ENCODE measurements at regions not wholly inside any gene's neighbourhood (a gene's known extent, or its start where the extent isn't known, plus 50 kb on each side); places are given as distances from the start of the nearest gene placed in this dataset.
"Not testable (repeated sequence)": the region's sequence is repeated elsewhere in the genome, so short reads cannot be mapped to it uniquely, and the experiment has no call there.

GRCh38 chr7:114150689-114151088 lies 231.9 kb upstream of the PPP1R3A start:
- Histone ChIP-seq H2AFZ (no peak overlapping the region), H3K4me3 (ENCODE audit: low read depth, low read length) (no peak overlapping the region), H3K36me3 (ENCODE audit: control insufficient read depth, insufficient read depth, low read length) (no peaks in the 10 kb centered on the region), H3K4me2 (ENCODE audit: low read length) (no peak overlapping the region), H3K9me3 (ENCODE audit: control insufficient read depth, low read length) (no peaks in the 10 kb centered on the region), H3K27me3 (ENCODE audit: control insufficient read depth, insufficient read depth, low read length) (no peaks in the 10 kb centered on the region), H3K4me1 (no peaks in the 10 kb centered on the region), H3K9ac (no peak overlapping the region), H3K27ac (no peak overlapping the region), H3K79me2 (no peaks in the 10 kb centered on the region)
- TF ChIP-seq CTCF (IDR thresholded peaks at IDR 0.05): no peak

- Histone ChIP-seq H3K9me3 (ENCODE audit: control insufficient read depth, low read length) (no peaks in the 10 kb centered on the region), H3K27ac (no peak overlapping the region), H3K4me2 (ENCODE audit: low read length) (no peak overlapping the region), H3K27me3 (ENCODE audit: control insufficient read depth, insufficient read depth, low read length) (no peaks in the 10 kb centered on the region), H3K36me3 (ENCODE audit: control insufficient read depth, insufficient read depth, low read length) (no peaks in the 10 kb centered on the region), H2AFZ (no peak overlapping the region), H3K79me2 (no peaks in the 10 kb centered on the region), H3K4me1 (no peaks in the 10 kb centered on the region), H3K9ac (no peak overlapping the region), H3K4me3 (ENCODE audit: low read depth, low read length) (no peak overlapping the region)
- no peak for TF ChIP-seq CTCF (IDR thresholded peaks at IDR 0.05)
Measured at GRCh38 chr7:114148779-114149178, 230.0 kb upstream of the PPP1R3A start.

- H3K79me2 ChIP-seq: no peaks in the 10 kb centered on the region
- no peak overlapping the region for H2AFZ ChIP-seq
- no peaks in the 10 kb centered on the region for H3K9me3 ChIP-seq (ENCODE audit: control insufficient read depth, low read length)
- no peak overlapping the region for H3K27ac ChIP-seq
- H3K4me1 ChIP-seq: no peaks in the 10 kb centered on the region
- H3K9ac ChIP-seq: no peak overlapping the region
- H3K4me3 ChIP-seq (ENCODE audit: low read depth, low read length): no peak overlapping the region
- H3K27me3 ChIP-seq (ENCODE audit: control insufficient read depth, insufficient read depth, low read length): no peaks in the 10 kb centered on the region
- no peaks in the 10 kb centered on the region for H3K36me3 ChIP-seq (ENCODE audit: control insufficient read depth, insufficient read depth, low read length)
- no peak for TF ChIP-seq CTCF (IDR thresholded peaks at IDR 0.05)
- H3K4me2 ChIP-seq (ENCODE audit: low read length): no peak overlapping the region
Measured at GRCh38 chr7:114141415-114141814, 222.6 kb upstream of the PPP1R3A start.

- H3K4me1 ChIP-seq: no peaks in the 10 kb centered on the region
- TF ChIP-seq CTCF (IDR thresholded peaks at IDR 0.05): no peak
- no peak overlapping the region for H3K4me2 ChIP-seq (ENCODE audit: low read length)
- no peak overlapping the region for H3K4me3 ChIP-seq (ENCODE audit: low read depth, low read length)
- H3K36me3 ChIP-seq (ENCODE audit: control insufficient read depth, insufficient read depth, low read length): no peaks in the 10 kb centered on the region
- no peaks in the 10 kb centered on the region for H3K79me2 ChIP-seq
- H2AFZ ChIP-seq: no peak overlapping the region
- no peak overlapping the region for H3K9ac ChIP-seq
- H3K27ac ChIP-seq: no peak overlapping the region
- H3K9me3 ChIP-seq (ENCODE audit: control insufficient read depth, low read length): no peaks in the 10 kb centered on the region
- H3K27me3 ChIP-seq (ENCODE audit: control insufficient read depth, insufficient read depth, low read length): no peaks in the 10 kb centered on the region
Measured at GRCh38 chr7:114140561-114140960, 221.8 kb upstream of the PPP1R3A start.

- H3K4me1 ChIP-seq, H3K9ac ChIP-seq: not testable (repeated sequence)
Measured at GRCh38 chr7:114139690-114140089, 220.9 kb upstream of the PPP1R3A start.

More at GRCh38 chr7:114139690-114140089, 220.9 kb upstream of the PPP1R3A start:
- H3K27ac ChIP-seq; H3K27me3 ChIP-seq (ENCODE audit: control insufficient read depth, insufficient read depth, low read length); H3K9me3 ChIP-seq (ENCODE audit: control insufficient read depth, low read length); H2AFZ ChIP-seq; H3K79me2 ChIP-seq; H3K36me3 ChIP-seq (ENCODE audit: control insufficient read depth, insufficient read depth, low read length); H3K4me2 ChIP-seq (ENCODE audit: low read length); H3K4me3 ChIP-seq (ENCODE audit: low read depth, low read length): not testable (repeated sequence)

Measured in parathyroid adenoma (tissue), 2 donors.